HG03378 (cell line): ENCODE measurements at regions not wholly inside any gene's neighbourhood (a gene's known extent, or its start where the extent isn't known, plus 50 kb on each side); places are given as distances from the start of the nearest gene placed in this dataset.
"Not testable (repeated sequence)": the region's sequence is repeated elsewhere in the genome, so short reads cannot be mapped to it uniquely, and the experiment has no call there.

ENCODE experiments used
- ATAC-seq: cut with Tn5 transposase; IDR thresholded peaks from one replicate; pipeline ENCODE4 v1.9.1; 2021; ENCODE audit warnings: mild to moderate bottlenecking, moderate library complexity; ENCODE audit not compliant: unreplicated experiment

DNA sequence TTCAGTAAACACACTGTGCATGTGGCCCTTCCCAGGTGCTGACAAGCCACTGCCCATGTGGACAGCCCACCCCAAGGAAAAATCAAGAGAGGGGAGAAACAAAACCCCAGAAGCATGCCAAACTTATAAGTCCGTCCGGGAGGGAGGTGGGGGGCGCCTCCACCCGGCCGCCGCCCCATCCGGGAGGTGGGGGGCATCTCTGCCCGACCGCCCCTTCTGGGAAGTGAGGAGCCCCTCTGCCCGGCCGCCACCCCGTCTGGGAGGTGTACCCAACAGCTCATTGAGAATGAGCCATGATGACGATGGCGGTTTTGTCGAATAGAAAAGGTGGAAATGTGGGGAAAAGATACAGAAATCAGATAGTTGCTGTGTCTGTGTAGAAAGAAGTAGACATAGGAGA lies 53.8 kb upstream of the C2CD4B start:
- no peak for ATAC-seq

GRCh38 chr15:62219799-62220198 lies 54.7 kb upstream of the C2CD4B start:
- ATAC-seq: no peak

GRCh38 chr15:62223020-62223419 lies 57.9 kb upstream of the C2CD4B start:
- no peak for ATAC-seq

DNA sequence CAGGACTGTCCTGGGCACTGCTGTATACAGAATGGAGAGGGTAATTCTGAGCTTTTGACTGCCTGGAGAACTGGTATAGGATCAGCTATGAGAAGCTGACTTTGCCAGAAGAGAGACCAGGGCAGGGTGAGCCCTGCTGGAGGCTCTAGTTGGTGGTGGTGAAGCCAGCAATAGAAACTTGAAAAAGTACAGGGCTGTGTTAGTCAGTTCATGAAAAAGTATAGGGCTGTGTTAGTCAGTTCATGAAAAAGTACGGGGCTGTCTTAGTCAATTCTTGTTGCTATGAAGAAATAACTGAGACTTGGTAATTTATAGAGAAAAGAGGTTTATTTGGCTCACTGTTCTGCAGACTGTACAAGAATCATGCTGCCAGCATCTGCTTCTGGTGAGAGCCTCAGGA lies 63.5 kb upstream of the C2CD4B start:
- no peak for ATAC-seq

- ATAC-seq: no peak
Observed at GRCh38 chr15:62231856-62232255, 66.8 kb upstream of the C2CD4B start.

GRCh38 chr15:62240121-62241096 lies 75.3 kb upstream of the C2CD4B start:
- ATAC-seq: no peak

- ATAC-seq: no peak
Observed at GRCh38 chr15:62241135-62241770, 76.2 kb upstream of the C2CD4B start.

- ATAC-seq: no peak
Observed at GRCh38 chr15:62242999-62243398, 77.9 kb upstream of the C2CD4B start.

DNA sequence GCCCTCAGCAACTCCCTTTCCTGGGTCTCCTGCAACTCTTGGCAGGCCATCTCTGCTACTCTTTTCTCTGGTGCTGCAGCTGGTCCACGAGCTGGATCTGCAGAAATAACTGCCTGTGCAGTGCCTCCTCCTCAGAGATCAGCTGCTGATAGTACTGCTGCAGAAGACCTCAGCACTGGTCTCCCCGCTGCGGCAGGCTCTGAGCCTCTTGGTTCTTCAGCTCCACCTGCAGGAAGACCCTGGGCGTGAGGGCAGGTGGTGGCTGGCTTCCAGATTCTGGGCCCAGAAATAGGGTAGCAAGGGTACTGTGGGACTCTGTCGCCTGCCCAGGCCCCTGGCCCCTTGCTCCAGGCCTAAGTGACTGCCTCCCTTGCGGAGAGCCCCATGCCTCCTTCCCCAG lies 79.7 kb upstream of the C2CD4B start:
- no peak for ATAC-seq

- no peak for ATAC-seq
Observed at GRCh38 chr15:62248277-62248984, 83.3 kb upstream of the C2CD4B start.

DNA sequence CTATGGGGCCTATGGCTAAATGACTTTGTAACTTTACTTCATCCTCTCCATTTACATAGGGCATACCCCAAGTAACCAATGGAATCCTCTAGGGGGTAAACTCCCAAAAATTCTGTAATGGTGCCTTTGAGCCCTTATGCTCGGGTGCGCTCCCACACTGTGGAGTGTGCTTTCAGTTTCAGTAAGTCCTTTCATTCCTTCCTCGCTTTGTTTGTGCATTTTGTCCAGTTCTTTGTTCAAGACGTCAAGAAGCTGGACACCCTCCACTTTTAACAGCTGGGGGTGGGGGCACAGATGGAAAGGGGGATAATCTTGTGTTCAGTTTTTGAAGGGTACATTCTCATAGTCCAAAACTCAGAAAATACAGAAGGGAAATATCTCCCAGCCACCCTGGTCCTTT lies 84.4 kb upstream of the C2CD4B start:
- no peak for ATAC-seq

- no peak for ATAC-seq
Observed at GRCh38 chr15:62250186-62250585, 85.1 kb upstream of the C2CD4B start.

- ATAC-seq: no peak
Observed at GRCh38 chr15:62250978-62251377, 85.9 kb upstream of the C2CD4B start.

GRCh38 chr15:62253294-62253693 lies 88.2 kb upstream of the C2CD4B start:
- no peak for ATAC-seq

DNA sequence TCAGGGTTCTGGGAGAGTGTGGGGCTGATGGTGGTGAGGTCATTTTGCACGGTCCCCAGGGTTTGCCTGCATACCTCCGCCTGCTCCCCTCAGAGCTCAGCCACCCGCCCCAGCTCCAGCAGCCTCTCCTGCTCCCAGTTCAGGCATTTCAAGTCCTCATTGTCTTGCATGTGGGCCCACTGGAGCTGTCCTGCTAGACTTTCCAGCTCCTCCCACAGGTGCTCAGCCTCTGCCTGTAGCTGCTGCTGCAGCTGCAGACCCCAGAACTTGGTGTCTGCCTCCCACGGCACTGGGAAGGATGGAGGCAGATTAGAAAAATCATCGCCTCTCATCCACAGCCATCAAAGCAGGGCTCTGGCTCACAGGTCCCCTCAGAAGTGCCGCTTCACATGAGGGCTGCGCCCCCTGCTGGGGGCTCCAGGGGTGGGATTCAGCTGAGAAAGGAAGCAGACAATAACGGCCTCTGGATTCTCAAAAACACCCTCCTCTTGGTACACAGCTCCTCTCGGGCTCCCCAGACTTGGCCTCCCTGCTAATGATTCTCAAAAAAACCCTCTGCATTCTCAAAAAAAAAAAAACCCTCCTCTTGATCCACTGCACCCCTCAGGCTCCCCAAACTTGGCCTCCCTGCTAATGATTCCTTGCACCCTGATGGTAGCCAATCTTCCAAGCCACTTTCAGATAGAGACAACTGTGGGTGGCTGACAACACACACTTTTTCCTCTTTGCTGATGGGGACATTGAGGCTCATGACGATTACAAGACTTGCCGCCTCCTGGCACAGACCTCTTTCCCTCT lies 89.3 kb upstream of the C2CD4B start:
- no peak for ATAC-seq

- not testable (repeated sequence) for ATAC-seq
Observed at GRCh38 chr15:62256430-62256829, 91.3 kb upstream of the C2CD4B start.

- ATAC-seq: no peak
Observed at GRCh38 chr15:62257996-62258521, 93.0 kb upstream of the C2CD4B start.

DNA sequence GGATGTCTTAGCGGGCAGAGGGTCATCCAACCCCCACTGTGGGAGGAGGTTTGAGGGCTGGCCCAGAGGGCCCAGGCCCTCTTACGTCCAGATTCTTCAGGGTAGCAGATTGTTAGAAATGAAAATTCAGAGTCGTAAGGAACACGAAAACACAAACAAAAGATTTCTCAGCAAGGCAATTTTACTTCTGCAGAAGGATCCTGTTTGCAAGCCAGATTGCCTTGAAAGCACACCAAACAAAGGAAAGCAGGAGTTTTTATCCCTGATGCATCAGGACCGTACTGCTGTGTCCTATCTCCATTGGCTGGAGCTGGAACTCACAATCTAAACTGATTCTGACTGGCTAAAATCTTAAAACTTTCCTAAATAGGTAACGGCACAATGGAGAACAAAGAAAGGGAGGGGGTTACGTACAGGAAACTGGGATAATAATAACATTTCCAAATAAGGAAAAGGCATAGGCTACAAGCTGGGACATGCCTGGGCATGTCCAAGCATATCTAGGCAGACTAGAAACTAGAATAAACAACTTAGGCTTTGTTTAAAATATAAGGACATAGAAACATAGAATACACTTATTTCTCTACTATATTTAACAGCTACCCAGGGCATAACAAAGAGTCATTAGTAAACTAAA lies 97.3 kb upstream of the C2CD4B start:
- ATAC-seq: no peak

- ATAC-seq: no peak
Observed at GRCh38 chr15:62264196-62264595, 99.1 kb upstream of the C2CD4B start.

- ATAC-seq: no peak
Observed at GRCh38 chr15:62269504-62269903, 104.4 kb upstream of the C2CD4B start.
